ENCODE measurements at regions not wholly inside any gene's neighbourhood (a gene's known extent, or its start where the extent isn't known, plus 50 kb on each side); places are given as distances from the start of the nearest gene placed in this dataset.

DNA sequence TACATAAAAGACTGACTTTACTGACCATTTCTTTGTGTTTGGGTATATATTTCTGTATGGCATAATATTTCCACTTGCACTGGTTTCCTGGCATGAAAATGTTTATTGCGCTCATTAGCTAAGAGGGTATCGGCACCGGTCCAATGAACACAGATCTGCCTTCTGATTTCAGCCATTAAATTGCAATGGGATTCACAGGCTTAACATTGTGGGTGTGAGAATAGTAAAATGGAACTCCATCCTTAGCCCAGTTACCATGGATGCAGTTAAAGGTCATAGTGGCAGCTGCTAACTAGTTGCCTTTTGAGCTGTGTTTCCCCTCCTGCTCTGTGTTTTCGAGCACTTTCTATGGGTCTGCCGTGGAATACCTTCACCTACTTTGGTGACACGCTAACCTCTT is 352.6 kb upstream of the POU3F3 start:
- Histone ChIP-seq H3K4me1 (no peaks in the 10 kb centered on the region), H3K36me3 (no peaks in the 10 kb centered on the region), H3K4me2 (no peak overlapping the region), H3K27me3 (no peaks in the 10 kb centered on the region), H3K9me3 (replicated peaks in 1 of 11) (no peaks in the 10 kb centered on the region), H3K9ac (no peak overlapping the region), H4K20me1 (no peaks in the 10 kb centered on the region), H3K4me3 (no peak overlapping the region), H3K27ac (no peak overlapping the region)
- no peak for TF ChIP-seq Cebpa-rat (IDR thresholded peaks at IDR 0.05)

DNA sequence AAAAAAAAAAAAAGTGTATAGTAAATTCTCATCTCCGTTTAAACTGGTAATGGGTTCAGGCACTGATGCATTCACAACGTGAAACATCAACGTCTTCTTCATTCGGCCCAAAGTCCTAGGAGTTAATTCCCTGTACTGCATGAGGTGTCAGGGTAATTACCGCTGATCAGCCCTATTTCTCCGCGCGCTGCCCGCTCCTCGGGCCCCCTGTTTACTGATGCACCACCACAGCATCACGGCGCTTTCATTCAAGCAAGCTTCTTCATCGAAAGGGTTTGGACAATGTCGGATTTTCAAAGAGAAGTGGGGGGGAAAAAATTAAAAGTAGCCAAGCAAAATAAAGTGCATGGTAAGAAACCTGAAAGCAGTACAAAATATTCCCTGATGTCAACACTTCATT is 352.0 kb upstream of the POU3F3 start:
- TF ChIP-seq Cebpa-rat (IDR thresholded peaks at IDR 0.05), result no peak
- Histone ChIP-seq H3K4me2 (no peak overlapping the region), H4K20me1 (no peaks in the 10 kb centered on the region)

DNA sequence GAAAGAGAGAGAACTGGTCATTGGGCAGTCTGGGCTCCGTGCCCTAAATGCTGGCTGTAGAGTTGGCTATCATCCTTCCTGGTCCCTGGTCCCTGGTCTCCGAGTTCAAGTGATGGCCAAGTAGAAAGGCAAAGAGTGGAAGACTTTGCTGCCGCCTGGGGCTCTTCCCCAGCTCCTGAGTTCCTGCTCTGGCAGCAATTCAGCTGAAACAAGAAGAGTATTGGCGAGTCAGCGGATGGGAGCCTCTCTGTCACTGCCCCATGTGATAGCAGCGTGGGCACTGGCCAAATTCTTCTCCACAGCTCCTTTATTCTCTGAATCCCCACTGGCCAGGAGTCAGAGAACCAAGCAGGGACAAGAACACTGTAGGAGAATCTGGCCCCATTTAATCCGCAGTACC is 351.0 kb upstream of the POU3F3 start:
- no peak overlapping the region for H3K4me3 ChIP-seq
- no peaks in the 10 kb centered on the region for H4K20me1 ChIP-seq
- H3K4me1 ChIP-seq, result no peaks in the 10 kb centered on the region
- H3K9me3 ChIP-seq (replicated peaks in 1 of 11), result no peaks in the 10 kb centered on the region
- no peak overlapping the region for H3K27ac ChIP-seq
- no peaks in the 10 kb centered on the region for H3K27me3 ChIP-seq
- H3K4me2 ChIP-seq, result no peak overlapping the region
- no peak overlapping the region for H3K9ac ChIP-seq
- H3K36me3 ChIP-seq, result no peaks in the 10 kb centered on the region
- TF ChIP-seq Cebpa-rat (IDR thresholded peaks at IDR 0.05), result no peak

More for the DNA sequence above, 352.0 kb upstream of the POU3F3 start:
- no peaks in the 10 kb centered on the region for H3K4me1 ChIP-seq
- H3K27ac ChIP-seq, result no peak overlapping the region
- H3K27me3 ChIP-seq, result no peaks in the 10 kb centered on the region
- H3K9me3 ChIP-seq (replicated peaks in 1 of 11), result no peaks in the 10 kb centered on the region
- H3K9ac ChIP-seq, result no peak overlapping the region
- H3K36me3 ChIP-seq, result no peaks in the 10 kb centered on the region
- H3K4me3 ChIP-seq, result no peak overlapping the region

DNA sequence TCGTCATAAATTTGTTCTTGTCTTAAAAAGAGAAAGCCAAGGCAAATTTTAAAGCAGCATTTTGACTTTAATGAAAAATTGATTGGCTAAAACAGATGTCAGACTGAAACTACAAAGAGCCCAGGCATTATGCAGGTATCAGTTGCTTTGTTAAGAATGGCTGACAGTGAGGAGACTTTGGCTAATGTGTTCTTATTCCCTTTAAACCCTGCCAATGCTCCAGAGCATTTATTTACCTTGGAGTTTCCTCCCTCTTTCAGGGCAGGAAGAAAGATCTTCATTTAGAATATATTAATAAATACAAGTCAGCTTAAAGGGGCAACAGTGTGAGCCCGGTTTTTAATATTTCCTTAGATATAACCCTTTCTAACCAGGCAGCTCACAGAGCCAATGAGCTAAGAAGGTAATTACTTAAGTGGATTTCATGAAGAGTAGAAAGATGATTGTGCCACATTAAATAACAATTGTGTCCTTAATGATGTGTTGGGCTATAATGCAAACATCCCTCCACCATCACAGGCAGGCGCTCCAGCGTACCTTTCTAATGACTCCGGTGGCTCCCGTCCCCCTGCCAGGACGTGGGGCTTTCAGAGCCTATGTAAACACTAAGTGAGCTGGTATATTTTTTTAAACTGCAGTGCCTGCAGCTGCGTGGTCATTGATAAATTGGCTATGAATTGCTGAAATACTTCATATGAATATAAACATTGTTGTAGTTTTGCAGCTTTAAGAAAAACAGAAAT is 349.4 kb upstream of the POU3F3 start:
- Histone ChIP-seq H3K4me1 (no peaks in the 10 kb centered on the region), H4K20me1 (no peaks in the 10 kb centered on the region), H3K27ac (no peak overlapping the region), H3K9ac (no peak overlapping the region), H3K9me3 (replicated peaks in 1 of 11) (no peaks in the 10 kb centered on the region), H3K4me3 (no peak overlapping the region), H3K4me2 (no peak overlapping the region), H3K36me3 (no peaks in the 10 kb centered on the region), H3K27me3 (no peaks in the 10 kb centered on the region)
- TF ChIP-seq Cebpa-rat (IDR thresholded peaks at IDR 0.05), result no peak

DNA sequence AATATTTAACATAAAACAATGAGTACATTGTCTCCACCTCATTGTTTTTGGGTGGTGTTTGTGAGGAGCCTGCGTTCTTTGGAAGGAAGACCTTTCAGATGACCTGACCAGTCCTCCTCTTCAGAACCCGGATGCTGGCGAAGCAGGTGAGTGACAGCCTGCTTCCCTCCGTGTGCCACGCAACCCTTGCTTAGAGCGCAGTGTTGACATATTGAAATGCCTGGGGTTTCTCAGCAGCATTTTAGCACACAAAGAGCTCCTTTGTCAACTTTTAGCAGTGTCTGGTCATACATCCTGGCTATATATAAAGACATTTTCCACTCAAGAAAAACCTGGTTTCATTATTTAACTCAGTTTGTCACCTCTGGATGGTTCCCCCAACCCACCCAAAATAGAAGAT is 335.7 kb upstream of the POU3F3 start:
- Histone ChIP-seq H3K27ac (no peak overlapping the region), H3K36me3 (no peaks in the 10 kb centered on the region), H3K9me3 (replicated peaks in 1 of 11) (peaks cover 0 to 8% (median 0%) of the 10 kb centered on the region in 11 experiments; a peak in 1 of 22 replicates), H3K4me2 (no peak overlapping the region), H3K9ac (no peak overlapping the region), H4K20me1 (no peaks in the 10 kb centered on the region), H3K4me1 (no peaks in the 10 kb centered on the region), H3K4me3 (no peak overlapping the region), H3K27me3 (no peaks in the 10 kb centered on the region)
- no peak for TF ChIP-seq Cebpa-rat (IDR thresholded peaks at IDR 0.05)

DNA sequence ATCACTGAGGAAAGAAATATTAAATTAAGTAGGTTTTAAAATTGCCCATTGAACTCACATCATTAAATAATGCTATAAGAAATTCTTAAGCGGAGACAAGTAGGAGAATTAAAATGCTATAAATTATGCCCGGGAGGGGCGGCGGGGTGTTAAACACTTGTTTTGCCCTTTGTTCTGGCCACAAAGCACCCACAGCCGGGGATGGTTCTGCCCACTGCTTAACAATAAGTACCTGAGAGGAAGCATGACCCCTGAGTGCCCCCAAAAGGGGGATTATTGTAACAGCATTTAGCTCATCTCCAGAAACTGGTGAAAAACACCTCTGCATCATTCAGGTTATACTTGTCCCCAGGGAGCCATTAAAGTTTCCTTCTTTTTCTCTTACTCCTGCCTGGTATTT is 332.7 kb upstream of the POU3F3 start:
- Histone ChIP-seq H3K4me3 (no peak overlapping the region), H3K27ac (no peak overlapping the region), H3K4me1 (no peaks in the 10 kb centered on the region), H3K9me3 (replicated peaks in 1 of 11) (peaks cover 0 to 8% (median 0%) of the 10 kb centered on the region in 11 experiments; a peak in 1 of 22 replicates), H3K9ac (no peak overlapping the region), H3K36me3 (no peaks in the 10 kb centered on the region), H4K20me1 (no peaks in the 10 kb centered on the region), H3K27me3 (no peaks in the 10 kb centered on the region), H3K4me2 (no peak overlapping the region)
- no peak for TF ChIP-seq Cebpa-rat (IDR thresholded peaks at IDR 0.05)

DNA sequence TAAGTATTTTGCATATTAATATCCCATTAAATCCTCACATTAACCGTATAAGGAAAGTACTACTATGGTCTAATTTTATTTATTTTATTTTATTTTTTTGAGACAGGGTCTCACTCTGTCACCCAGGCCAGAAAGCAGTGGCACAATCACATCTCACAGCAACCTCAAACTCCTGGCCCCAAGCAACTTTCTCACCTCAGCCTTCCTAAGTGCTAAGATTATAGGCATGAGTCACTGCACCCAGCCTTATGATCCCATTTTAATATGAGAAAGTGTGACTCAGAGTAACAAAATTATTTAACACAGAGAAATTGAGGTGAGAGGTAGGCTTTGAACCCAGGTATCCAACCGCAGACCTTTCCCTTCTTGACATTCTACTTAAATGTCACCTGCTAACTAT is 330.0 kb upstream of the POU3F3 start:
- Histone ChIP-seq H3K27me3 (no peaks in the 10 kb centered on the region), H3K9ac (no peak overlapping the region), H3K36me3 (no peaks in the 10 kb centered on the region), H3K4me2 (no peak overlapping the region), H3K4me3 (no peak overlapping the region), H3K9me3 (replicated peaks in 1 of 11) (peaks cover 0 to 8% (median 0%) of the 10 kb centered on the region in 11 experiments; a peak in 1 of 22 replicates), H4K20me1 (no peaks in the 10 kb centered on the region), H3K27ac (no peak overlapping the region), H3K4me1 (no peaks in the 10 kb centered on the region)
- no peak for TF ChIP-seq Cebpa-rat (IDR thresholded peaks at IDR 0.05)

DNA sequence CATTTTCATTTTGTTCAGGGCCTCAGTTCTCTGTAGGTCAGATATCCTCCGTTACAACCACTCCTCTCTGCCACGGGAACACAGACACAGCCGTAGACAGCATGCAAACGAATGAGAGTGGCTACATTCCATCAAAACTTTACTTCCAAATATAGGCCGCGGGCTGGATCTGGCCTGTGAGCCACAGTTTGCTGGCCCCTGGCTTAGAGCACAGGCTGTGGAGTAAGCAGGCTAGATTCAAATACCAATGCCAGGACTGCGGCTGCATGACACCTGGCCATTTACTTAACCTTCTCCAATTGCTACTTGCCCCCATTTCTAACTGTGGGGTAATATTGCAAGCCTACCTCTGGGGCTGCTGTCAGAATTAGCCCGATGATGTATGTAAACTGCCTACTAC is 325.8 kb upstream of the POU3F3 start:
- Histone ChIP-seq H3K4me3 (no peak overlapping the region), H3K27ac (no peak overlapping the region), H3K4me2 (no peak overlapping the region), H3K27me3 (no peaks in the 10 kb centered on the region), H3K9me3 (replicated peaks in 1 of 11) (peaks cover 0 to 4% (median 0%) of the 10 kb centered on the region in 11 experiments; a peak in 1 of 22 replicates), H4K20me1 (no peaks in the 10 kb centered on the region), H3K36me3 (no peaks in the 10 kb centered on the region), H3K9ac (no peak overlapping the region), H3K4me1 (no peaks in the 10 kb centered on the region)
- no peak for TF ChIP-seq Cebpa-rat (IDR thresholded peaks at IDR 0.05)

DNA sequence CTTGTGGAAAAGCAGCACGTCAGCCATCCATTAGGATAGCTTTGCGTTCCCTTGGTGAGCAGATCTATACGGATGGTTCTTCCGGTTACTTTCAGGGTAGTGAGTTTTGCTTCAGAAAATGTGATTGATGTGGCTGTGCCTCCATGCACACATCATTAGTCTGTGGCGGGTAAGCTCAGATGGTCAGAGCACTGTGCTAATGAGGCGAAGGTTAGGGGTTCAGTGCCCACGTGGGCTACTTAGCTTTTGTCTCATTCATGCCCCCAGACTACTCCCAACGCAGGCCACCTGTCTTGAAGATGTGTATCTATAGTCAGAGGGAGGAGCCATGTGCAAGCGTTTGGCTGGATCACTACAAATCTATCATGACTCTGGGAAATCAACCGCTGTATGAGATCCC is 322.8 kb upstream of the POU3F3 start:
- peaks cover 0 to 4% (median 0%) of the 10 kb centered on the region in 11 experiments; a peak in 1 of 22 replicates for H3K9me3 ChIP-seq (replicated peaks in 1 of 11)
- no peaks in the 10 kb centered on the region for H3K36me3 ChIP-seq
- no peak for TF ChIP-seq Cebpa-rat (IDR thresholded peaks at IDR 0.05)
- no peak overlapping the region for H3K27ac ChIP-seq
- H3K27me3 ChIP-seq, result no peaks in the 10 kb centered on the region
- no peak overlapping the region for H3K4me3 ChIP-seq
- H3K4me1 ChIP-seq, result no peaks in the 10 kb centered on the region
- H4K20me1 ChIP-seq, result no peaks in the 10 kb centered on the region
- no peak overlapping the region for H3K9ac ChIP-seq
- H3K4me2 ChIP-seq, result no peak overlapping the region

DNA sequence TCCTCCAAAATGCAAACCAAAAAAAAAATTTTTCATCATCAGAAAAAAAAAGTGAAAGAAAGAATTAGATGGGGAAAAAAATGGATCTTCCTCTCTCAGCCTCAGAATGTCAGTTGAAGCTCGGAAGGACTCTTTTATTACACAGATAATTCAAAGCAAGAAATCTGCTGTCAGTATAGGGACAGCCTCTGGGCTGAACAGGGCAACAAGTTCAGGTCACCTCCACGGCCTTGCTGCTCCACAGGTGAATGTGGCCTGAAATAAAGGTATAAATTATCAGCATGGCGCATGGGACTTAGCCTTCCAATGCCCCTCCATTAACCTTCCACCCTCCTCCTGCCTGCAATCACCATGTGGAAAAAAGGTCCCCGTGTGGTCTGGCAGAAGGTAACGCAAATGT is 316.8 kb upstream of the POU3F3 start:
- H3K27me3 ChIP-seq, result no peaks in the 10 kb centered on the region
- no peaks in the 10 kb centered on the region for H3K36me3 ChIP-seq
- H3K9ac ChIP-seq, result no peak overlapping the region
- no peak overlapping the region for H3K4me3 ChIP-seq
- no peak for TF ChIP-seq Cebpa-rat (IDR thresholded peaks at IDR 0.05)
- H4K20me1 ChIP-seq, result no peaks in the 10 kb centered on the region
- H3K4me2 ChIP-seq, result no peak overlapping the region
- H3K27ac ChIP-seq, result no peak overlapping the region
- peaks cover 0 to 27% (median 24%) of the 10 kb centered on the region in 10 experiments; a peak in 18 of 20 replicates for H3K4me1 ChIP-seq
- peaks cover 0 to 16% (median 0%) of the 10 kb centered on the region in 11 experiments; a peak in 6 of 22 replicates for H3K9me3 ChIP-seq (replicated peaks in 1 of 11)

Data from BLaER1 treated with 17β-estradiol and CSF1 and Interleukin-3, amounts not matched to agents 10 nM and 100 nM (cell line).